HEK293 (cell line): ENCODE measurements at regions not wholly inside any gene's neighbourhood (a gene's known extent, or its start where the extent isn't known, plus 50 kb on each side); places are given as distances from the start of the nearest gene placed in this dataset.

Source experiments
- BCL11A ChIP-seq: fragments of 450-650 bp; formaldehyde crosslinking; IDR thresholded peaks from 2 replicates; pipeline ENCODE4 v1.5.1; 2016; ENCODE audit warnings: low read depth, missing biosample characterization, missing genetic modification characterization
- ZNF169 ChIP-seq: fragments of 450-650 bp; formaldehyde crosslinking; IDR thresholded peaks from 2 replicates; pipeline ENCODE4 v1.5.1; 2016; ENCODE audit warnings: missing biosample characterization, missing genetic modification characterization
- ZNF324 ChIP-seq: fragments of 450-650 bp; formaldehyde crosslinking; IDR thresholded peaks from 2 replicates; pipeline ENCODE4 v1.5.1; 2016; ENCODE audit warnings: missing biosample characterization, missing genetic modification characterization
- ZNF335 ChIP-seq: fragments of 450-650 bp; formaldehyde crosslinking; conservative IDR thresholded peaks from 2 replicates; pipeline ENCODE4 v1.5.1; 2016; ENCODE audit warnings: missing biosample characterization, missing genetic modification characterization
- ZNF416 ChIP-seq: fragments of 450-650 bp; formaldehyde crosslinking; IDR thresholded peaks from 2 replicates; pipeline ENCODE4 v1.5.1; 2016; ENCODE audit warnings: missing biosample characterization, missing genetic modification characterization
- ZNF423 ChIP-seq: fragments of 450-650 bp; formaldehyde crosslinking; IDR thresholded peaks from 2 replicates; pipeline ENCODE4 v1.5.1; 2016; ENCODE audit warnings: missing biosample characterization, missing genetic modification characterization
- ZNF621 ChIP-seq: fragments of 450-650 bp; formaldehyde crosslinking; IDR thresholded peaks from 2 replicates; pipeline ENCODE4 v1.5.1; 2017; ENCODE audit warnings: missing biosample characterization, missing genetic modification characterization
- ZNF624 ChIP-seq: fragments of 450-650 bp; formaldehyde crosslinking; IDR thresholded peaks from 2 replicates; pipeline ENCODE4 v1.5.1; 2017; ENCODE audit warnings: missing biosample characterization, missing genetic modification characterization
- TF ChIP-seq, protein P1 (sequence below): fragments of 450-650 bp; formaldehyde crosslinking; IDR thresholded peaks from 2 replicates; pipeline ENCODE4 v1.5.1; 2016; ENCODE audit warnings: missing biosample characterization, missing genetic modification characterization
- TF ChIP-seq, protein P2 (sequence below): fragments of 450-650 bp; formaldehyde crosslinking; IDR thresholded peaks from 2 replicates; pipeline ENCODE4 v1.5.1; 2016; ENCODE audit warnings: missing biosample characterization, missing genetic modification characterization, low read depth
- TF ChIP-seq, protein P3 (sequence below): fragments of 450-650 bp; IDR thresholded peaks from 2 replicates; pipeline ENCODE4 v1.5.1; 2018; ENCODE audit warnings: missing biosample characterization, mild to moderate bottlenecking, missing genetic modification characterization

DNA sequence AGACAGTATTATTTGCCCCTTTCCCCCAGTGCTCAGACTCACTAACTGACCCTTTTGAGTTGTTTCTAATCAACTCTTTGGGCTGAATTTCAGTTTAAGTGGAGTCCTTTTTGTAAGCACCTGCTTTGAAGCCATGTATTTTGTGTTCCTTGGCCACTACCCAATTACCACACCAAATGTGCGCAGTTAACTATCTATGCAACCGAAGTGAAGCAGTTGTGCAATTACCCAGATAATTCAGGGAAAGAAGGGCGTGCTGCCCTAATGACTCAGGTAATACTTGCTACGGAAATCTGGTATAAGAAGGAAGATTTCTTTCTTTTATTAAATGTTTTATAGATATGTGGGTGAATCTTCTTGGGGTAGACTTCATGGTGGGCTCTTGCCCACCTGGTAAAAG, 371.9 kb upstream of the TBL1XR1 start:
- TF ChIP-seq ZNF621 (no peak), ZNF416 (tag by site-specific recombination) (no peak), BCL11A (tag by site-specific recombination) (no peak), ZNF624 (tag by site-specific recombination) (no peak), ZNF423 (no peak), ZNF324 (tag by site-specific recombination) (no peak), ZNF169 (tag by site-specific recombination) (no peak), ZNF335 (no peak)
- TF ChIP-seq, protein P1, sequence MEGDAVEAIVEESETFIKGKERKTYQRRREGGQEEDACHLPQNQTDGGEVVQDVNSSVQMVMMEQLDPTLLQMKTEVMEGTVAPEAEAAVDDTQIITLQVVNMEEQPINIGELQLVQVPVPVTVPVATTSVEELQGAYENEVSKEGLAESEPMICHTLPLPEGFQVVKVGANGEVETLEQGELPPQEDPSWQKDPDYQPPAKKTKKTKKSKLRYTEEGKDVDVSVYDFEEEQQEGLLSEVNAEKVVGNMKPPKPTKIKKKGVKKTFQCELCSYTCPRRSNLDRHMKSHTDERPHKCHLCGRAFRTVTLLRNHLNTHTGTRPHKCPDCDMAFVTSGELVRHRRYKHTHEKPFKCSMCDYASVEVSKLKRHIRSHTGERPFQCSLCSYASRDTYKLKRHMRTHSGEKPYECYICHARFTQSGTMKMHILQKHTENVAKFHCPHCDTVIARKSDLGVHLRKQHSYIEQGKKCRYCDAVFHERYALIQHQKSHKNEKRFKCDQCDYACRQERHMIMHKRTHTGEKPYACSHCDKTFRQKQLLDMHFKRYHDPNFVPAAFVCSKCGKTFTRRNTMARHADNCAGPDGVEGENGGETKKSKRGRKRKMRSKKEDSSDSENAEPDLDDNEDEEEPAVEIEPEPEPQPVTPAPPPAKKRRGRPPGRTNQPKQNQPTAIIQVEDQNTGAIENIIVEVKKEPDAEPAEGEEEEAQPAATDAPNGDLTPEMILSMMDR (tag by site-specific recombination), result no peak
- TF ChIP-seq, protein P2, sequence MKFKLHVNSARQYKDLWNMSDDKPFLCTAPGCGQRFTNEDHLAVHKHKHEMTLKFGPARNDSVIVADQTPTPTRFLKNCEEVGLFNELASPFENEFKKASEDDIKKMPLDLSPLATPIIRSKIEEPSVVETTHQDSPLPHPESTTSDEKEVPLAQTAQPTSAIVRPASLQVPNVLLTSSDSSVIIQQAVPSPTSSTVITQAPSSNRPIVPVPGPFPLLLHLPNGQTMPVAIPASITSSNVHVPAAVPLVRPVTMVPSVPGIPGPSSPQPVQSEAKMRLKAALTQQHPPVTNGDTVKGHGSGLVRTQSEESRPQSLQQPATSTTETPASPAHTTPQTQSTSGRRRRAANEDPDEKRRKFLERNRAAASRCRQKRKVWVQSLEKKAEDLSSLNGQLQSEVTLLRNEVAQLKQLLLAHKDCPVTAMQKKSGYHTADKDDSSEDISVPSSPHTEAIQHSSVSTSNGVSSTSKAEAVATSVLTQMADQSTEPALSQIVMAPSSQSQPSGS (tag by site-specific recombination), result no peak
- TF ChIP-seq, protein P3, sequence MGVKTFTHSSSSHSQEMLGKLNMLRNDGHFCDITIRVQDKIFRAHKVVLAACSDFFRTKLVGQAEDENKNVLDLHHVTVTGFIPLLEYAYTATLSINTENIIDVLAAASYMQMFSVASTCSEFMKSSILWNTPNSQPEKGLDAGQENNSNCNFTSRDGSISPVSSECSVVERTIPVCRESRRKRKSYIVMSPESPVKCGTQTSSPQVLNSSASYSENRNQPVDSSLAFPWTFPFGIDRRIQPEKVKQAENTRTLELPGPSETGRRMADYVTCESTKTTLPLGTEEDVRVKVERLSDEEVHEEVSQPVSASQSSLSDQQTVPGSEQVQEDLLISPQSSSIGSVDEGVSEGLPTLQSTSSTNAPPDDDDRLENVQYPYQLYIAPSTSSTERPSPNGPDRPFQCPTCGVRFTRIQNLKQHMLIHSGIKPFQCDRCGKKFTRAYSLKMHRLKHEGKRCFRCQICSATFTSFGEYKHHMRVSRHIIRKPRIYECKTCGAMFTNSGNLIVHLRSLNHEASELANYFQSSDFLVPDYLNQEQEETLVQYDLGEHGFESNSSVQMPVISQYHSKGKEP (tag by site-specific recombination), result no peak
